Ammon's horn (tissue), 1 donor: ENCODE measurements at regions not wholly inside any gene's neighbourhood (a gene's known extent, or its start where the extent isn't known, plus 50 kb on each side); places are given as distances from the start of the nearest gene placed in this dataset.

Experiments
- DNase-seq: peaks from one replicate; pipeline ENCODE4 v3.0.0-alpha.2; 2016; ENCODE audit warnings: low spot score

DNA sequence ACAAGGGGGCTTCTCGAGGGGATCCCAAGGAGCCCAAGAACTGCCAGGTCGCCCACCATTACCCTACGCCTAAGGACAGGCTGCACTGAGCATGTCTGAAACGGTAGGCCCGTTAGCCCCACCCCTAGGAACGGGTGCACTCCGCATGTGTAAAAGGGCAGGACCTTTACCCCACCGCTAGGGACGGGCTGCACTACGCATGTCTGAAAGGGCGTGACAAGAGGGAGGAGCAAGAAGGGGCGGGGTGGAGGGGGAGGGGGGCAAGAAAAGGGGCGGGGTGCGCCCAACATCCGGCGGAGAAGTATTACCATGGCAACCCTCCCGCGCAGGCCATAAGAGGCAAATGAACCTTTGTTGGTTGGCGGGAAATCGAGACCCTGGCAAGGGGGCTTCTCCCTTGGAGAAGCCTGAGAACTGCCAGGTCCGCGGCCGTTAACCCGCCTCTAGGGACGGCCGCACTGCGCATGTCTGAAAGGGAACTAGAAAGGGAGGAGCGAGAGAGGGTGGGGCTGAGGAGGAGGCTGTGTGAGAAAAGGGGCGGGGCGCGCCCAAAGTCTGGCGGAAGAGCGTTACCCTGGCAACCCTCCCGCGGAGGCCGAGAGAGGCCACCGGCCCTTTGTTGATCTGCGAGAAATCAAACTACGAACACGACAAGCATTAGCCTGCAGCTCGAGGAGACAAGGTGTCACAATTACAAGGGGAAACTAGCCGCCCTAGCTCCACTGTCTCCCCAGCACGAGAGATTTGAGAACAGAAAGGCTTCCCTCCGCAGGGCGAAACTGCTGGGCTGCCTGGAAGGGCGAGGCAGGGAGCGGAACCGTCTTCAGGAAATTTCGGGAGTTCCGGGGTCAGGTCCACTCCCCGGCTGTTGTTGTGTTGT lies 2046.8 kb downstream of the TP53TG3F start:
- DNase-seq: no peak

DNA sequence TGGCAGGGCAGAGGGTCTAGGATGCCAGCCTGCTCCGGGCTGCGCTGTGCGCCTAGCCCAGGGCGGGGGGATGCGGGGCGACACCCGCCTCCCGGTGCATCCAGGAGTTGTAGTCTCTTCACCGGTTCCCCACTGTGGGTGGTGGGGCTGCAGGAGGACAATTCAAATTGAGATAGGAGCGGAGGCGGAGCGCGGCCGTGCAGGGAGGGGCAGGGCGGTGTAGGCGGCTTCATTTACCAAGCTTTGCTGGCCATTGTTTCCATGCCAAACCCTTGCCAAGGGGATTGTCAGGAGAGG lies 2047.4 kb downstream of the TP53TG3F start:
- no peak for DNase-seq

DNA sequence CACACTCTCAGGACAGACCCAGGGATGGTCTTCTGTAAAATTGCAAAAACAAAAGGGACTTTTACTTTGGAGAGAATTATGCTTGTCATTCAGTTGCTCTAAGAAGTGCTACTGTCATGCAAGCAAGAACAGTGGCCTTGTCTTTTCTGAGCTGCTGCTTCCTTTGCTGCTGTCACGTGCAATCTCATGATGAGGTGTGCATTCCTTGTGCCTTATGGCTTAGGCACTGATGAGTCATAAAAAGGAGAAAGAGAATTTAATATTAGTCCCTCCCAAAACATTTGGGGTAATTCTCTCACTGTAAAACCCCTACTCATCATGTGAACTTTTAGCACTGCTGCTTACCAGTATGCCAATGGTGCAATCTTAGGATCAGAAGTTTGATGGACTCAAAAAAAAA lies 2051.3 kb downstream of the TP53TG3F start:
- DNase-seq: no peak

- DNase-seq: no peak
Measured at GRCh38 chr16:35516551-35516950, 2057.1 kb downstream of the TP53TG3F start.

- no peak for DNase-seq
Measured at GRCh38 chr16:35516971-35517370, 2057.6 kb downstream of the TP53TG3F start.

DNA sequence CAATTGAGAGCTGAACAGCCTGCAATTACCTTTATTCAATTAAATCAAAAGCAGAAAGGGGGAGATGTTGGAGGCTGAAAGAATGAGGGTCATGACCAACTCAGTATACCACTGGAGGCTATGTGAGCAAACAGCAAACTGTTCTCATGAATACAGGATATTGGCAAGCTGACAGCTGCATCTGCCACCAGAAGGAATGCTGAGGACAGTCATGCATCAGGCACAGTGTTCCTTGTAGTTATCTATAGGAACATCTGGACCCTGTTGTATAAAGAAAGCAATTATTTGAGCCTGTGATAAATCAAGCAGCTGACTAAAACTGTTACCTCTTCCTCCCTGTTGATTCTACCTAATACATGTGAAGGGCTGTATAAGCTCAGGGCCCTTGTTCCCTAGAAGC lies 2064.6 kb downstream of the TP53TG3F start:
- DNase-seq: no peak

GRCh38 chr16:35525979-35526590 lies 2066.7 kb downstream of the TP53TG3F start:
- DNase-seq: no peak

DNA sequence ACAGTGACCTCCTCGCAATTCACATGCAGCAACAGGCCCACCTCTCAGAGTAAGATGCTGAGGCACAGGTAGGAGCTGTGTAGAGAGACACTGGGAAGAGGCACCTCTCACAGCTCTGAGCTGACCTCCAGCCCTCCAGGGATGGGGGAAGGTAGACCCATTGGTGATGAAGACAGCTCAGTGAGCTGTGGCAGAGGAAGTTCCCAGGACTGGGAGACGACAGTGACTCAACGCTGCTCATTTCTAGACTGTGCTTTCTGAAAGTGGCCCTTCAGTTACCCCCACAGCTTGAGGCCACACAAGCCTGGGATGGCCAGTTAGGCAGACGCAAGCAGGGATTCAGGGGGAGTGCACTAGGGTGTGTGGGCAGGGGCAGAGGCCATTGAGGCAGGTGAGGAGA lies 2073.2 kb downstream of the TP53TG3F start:
- no peak for DNase-seq

GRCh38 chr16:35533683-35534082 lies 2074.3 kb downstream of the TP53TG3F start:
- DNase-seq: no peak

- no peak for DNase-seq
Measured at GRCh38 chr16:35543486-35543885, 2084.1 kb downstream of the TP53TG3F start.

DNA sequence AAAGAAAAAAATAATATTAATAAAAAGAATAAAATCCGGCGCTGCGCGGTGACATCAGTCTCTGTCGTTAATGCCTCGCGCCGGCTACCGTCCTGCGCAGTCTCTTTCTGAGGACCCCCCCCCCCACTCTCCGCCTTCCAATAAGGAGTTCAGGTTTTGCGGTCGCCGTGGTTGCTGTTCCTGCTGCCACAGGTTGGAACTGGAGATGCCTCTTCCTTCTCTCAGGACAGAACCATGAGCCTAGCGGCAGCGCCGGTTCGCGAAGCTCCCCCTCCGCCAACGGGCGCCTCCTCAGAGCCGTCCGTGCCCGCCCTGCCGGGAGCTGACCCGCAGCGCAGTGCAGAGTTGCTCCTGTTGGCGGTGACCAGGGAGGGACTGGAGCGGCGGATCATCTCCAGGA lies 2093.4 kb downstream of the TP53TG3F start:
- no peak for DNase-seq

DNA sequence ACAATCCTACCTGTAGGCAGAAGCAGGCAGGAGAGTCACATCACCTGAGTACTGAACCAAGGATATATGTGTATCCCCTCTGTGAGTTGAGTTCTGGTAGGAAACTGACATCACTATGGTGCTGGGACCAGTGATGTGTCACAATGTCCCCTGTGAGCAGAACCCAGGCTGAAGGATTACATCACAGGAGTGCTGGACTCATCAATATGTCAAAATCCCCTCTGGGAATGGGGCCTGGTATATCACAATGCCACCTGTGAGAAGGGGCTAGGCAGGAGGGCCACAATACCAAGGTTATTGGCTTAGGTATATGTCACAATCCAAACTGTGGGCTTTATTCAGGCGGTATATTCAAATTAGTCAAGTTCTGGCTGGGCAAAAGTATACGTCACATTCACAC lies 2098.3 kb downstream of the TP53TG3F start:
- DNase-seq: no peak

GRCh38 chr16:35559911-35560636 lies 2100.7 kb downstream of the TP53TG3F start:
- no peak for DNase-seq

DNA sequence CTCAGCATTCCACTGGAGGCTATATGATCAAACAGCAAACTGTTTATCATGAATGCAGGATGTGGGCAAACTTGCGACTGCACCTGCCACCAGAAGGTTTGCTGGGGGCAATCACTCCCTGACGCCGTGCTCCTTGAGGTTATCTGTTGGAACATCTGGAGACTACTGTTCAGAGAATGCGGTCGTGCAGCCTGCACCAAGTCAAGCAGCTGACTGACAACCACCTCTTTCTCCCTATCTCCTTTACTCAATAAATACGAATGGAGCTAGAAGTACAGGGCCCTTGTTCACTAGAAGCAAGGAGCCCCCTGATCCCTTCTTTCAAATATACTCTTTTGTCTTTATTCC lies 2101.2 kb downstream of the TP53TG3F start:
- no peak for DNase-seq

DNA sequence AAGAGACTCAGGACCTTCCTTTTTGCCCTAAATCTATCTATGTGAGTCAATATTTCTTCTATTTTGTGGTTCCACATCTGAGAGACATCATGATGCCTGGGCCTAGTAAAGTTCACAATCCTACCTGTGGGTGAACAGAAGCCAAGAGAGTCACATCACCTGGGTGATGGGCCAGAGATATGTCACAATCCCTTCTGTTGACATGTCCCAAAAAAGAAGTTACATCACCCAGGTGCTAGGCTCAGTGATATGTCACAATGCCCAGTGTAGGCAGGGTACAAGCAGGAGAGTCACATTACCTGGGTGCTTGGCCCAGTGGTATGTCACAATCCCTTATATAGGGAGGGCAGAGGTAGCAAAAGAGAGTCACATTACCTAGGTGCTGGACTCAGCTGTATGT lies 2101.9 kb downstream of the TP53TG3F start:
- no peak for DNase-seq

DNA sequence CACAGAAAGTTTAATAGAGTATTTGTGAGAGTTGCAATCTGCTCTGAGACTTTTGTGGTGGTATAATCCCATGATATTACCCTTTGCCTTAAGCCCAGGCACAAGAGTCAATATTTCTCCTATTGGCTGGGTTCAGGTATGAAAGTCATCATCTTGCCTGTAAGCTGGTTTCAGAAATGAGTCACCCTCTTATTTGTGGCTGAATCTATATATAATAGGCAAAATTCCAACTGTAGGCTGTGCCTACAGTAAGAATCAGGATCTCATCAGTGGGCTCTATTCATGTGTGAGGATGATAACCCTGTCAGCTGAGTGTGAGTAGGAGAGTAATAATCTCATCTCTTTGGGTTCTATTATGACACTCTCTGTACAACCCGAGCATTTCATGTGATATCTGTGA lies 2103.1 kb downstream of the TP53TG3F start:
- no peak for DNase-seq

GRCh38 chr16:35562919-35563318 lies 2103.5 kb downstream of the TP53TG3F start:
- no peak for DNase-seq

DNA sequence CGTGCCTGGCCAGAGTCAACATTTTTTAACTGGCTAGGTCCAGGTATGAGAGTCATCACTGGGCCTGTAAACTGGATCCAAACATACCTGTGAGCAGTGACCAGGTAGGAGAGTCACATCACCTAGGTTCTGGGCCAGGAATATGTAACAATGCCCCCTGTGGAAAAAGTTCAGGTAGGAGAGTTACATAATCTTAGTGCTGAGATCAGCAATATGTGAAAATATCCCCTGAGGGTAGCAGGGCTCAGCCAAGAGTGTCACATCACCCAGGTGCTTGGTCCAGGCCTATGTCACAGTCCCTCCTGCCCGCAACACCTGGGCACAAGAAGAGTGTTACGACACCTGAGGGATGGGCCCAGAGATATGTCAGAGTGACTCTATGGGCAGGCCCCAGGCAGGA lies 2104.7 kb downstream of the TP53TG3F start:
- DNase-seq: no peak

DNA sequence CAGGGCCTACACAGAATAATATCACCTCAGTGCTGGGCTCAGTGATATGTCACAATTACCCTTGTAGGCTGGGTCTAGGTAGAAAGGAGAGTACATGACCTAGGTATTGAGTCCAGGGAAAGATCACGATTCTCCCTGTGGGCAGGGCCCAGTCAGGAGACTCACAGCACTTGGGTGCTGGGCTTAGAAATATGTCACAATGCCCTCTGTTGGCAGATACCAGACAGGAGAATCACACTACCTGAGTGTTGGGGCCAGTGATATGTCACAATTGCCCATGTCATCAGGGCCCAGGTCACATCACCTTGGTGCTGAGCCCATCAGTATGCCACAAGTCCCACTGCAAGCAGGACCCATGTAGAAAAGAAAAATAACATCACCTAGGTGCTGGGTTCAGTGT lies 2105.5 kb downstream of the TP53TG3F start:
- DNase-seq: no peak

GRCh38 chr16:35565626-35566025 lies 2106.2 kb downstream of the TP53TG3F start:
- DNase-seq: no peak

GRCh38 chr16:35569413-35569812 lies 2110.0 kb downstream of the TP53TG3F start:
- no peak for DNase-seq

DNA sequence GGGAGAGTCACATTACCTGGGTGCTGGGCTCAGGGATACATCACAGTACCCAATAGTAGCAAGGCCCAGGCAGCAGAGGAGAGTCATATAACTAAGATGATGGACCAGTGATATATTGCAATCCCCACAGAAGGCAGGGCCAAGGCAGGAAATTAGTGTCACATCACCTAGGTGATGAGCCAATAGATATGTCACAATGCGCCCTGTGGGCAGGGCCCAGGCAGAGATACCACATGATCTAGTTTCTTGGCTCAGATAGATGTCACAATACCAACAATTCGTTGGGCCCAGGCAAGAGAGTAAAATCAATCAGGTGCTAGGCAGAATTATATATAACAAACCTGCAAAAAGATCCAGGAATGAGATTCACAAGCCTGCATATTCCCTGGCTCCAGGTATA lies 2111.5 kb downstream of the TP53TG3F start:
- no peak for DNase-seq

DNA sequence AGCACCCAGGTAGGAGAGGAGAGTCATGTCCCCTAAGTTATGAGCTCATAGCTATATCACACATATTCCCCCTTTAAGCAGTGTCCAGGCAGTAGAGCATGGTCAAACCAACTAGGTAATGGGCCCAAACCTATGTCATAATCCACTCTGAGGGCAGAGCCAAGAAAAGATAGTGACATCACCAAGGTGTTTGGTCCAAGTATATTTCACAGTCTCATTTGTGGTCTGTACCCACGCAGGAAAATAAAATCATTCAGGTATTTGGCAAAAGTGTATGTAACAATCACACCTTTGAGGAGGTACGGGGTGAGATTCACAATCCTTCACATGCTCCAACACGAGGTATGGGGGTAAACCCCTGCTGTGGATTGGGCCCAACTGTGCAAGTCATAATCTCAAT lies 2112.8 kb downstream of the TP53TG3F start:
- DNase-seq: no peak
